Progenitor cell of endocrine pancreas (in vitro differentiated cells): ENCODE measurements at regions not wholly inside any gene's neighbourhood (a gene's known extent, or its start where the extent isn't known, plus 50 kb on each side); places are given as distances from the start of the nearest gene placed in this dataset.

Source experiments
- DNase-seq: peaks from one replicate; pipeline ENCODE4 v3.0.0; 2021; ENCODE audit warnings: low spot score; ENCODE audit not compliant: unreplicated experiment
- H3K27ac Mint-ChIP-seq: 2 replicates; pipeline ENCODE4 v1.8.0; 2021; ENCODE audit warnings: mild to moderate bottlenecking, moderate library complexity, mixed read lengths
- H3K27me3 Mint-ChIP-seq: 2 replicates; pipeline ENCODE4 v1.8.0; 2021; ENCODE audit warnings: mixed read lengths
- H3K36me3 Mint-ChIP-seq: 2 replicates; pipeline ENCODE4 v1.8.0; 2022; ENCODE audit warnings: mixed read lengths; ENCODE audit not compliant: insufficient read depth
- H3K4me1 Mint-ChIP-seq: 2 replicates; pipeline ENCODE4 v1.8.0; 2021; ENCODE audit warnings: low read depth, mixed read lengths
- H3K4me3 Mint-ChIP-seq: 2 replicates; pipeline ENCODE4 v1.8.0; 2021; ENCODE audit warnings: low read depth, mild to moderate bottlenecking, moderate library complexity, mixed read lengths
- H3K9me3 Mint-ChIP-seq: 2 replicates; pipeline ENCODE4 v1.8.0; 2021; ENCODE audit warnings: low read depth, mixed read lengths
- CTCF ChIP-seq: fragments of 200-600 bp; sonication (generic); IDR thresholded peaks from one replicate; pipeline ENCODE4 v1.5.0; 2021; ENCODE audit warnings: antibody characterized with exemption, mild to moderate bottlenecking; ENCODE audit not compliant: unreplicated experiment

GRCh38 chr12:39240587-39240986 is 202.3 kb downstream of the KIF21A start:
- Mint-ChIP-seq H3K9me3 (no peaks in the 10 kb centered on the region), H3K4me3 (no peak overlapping the region), H3K36me3 (no peaks in the 10 kb centered on the region), H3K27ac (peak overlapping the region; percentile 25), H3K27me3 (no peaks in the 10 kb centered on the region), H3K4me1 (peaks cover 19% of the 10 kb centered on the region)
- TF ChIP-seq CTCF = no peak
- DNase-seq = no peak

DNA sequence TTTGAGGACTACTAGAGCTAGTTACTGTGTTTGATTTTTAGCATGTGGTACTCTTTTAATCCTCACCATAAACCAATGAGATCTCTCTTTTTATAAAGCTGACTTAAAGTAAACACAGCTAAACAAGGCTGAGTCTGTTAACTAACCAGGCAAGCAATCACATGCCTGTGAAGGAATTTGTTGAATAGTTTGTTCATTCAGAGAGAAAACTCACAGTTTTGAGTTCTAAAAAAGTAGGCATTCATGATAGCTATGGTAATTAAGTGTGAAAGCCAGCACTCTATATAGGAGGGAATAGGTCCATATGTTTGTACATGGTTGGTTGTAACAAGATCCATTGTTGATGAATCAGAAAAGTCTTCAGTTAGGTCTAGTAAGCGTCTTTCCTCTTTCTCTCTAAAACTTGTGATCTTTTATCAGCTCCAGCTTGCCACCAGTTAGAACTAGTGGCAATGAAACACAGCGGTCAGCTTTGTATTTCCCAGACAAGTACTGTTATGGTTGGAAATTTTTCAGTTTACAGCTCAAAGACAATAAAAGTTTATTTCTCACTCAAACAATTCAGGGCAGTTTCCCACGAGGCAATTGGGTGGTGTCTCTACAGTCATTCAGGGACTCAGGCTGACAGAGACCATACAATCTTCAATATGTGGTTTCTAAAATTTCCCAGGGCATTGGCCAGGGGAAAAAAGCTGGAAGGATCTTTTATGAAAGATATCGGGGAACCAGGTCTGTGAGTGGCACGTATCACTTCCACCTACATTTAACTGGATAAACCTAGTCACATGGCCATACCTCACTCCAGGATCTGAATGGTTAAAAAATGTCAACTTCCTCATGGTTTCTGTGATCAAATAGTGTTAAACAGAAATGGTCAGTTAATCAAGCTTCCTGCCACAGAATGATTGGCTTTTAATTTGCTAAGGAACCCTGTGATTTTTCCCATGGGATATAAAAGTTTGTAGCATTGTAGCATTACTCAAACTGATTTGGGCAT is 203.1 kb downstream of the KIF21A start:
- H3K36me3 Mint-ChIP-seq = no peaks in the 10 kb centered on the region
- TF ChIP-seq CTCF = no peak
- DNase-seq = no peak
- peak overlapping the region; percentile 55 for H3K27ac Mint-ChIP-seq
- no peaks in the 10 kb centered on the region for H3K9me3 Mint-ChIP-seq
- H3K4me3 Mint-ChIP-seq = no peak overlapping the region
- no peaks in the 10 kb centered on the region for H3K27me3 Mint-ChIP-seq
- peaks cover 19% of the 10 kb centered on the region for H3K4me1 Mint-ChIP-seq

DNA sequence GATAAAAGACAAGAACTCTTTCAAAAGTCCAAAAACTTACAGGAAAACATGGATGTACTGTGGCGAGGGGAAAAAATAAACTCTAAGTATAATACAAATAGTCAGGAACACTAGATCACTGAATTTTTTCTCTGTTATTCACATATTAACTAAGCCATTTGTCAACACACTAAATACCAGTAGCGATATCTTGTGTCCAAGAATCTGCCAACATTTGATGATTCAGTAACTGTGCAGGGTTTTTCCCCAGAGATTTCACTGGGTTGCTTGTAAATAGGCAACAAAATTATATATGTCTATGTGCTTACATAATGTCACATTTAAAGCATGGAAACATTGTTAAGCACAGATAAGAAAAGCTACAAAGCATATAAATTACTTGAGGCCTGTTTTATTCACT is 205.9 kb downstream of the KIF21A start:
- H3K27ac Mint-ChIP-seq = no peak overlapping the region
- TF ChIP-seq CTCF = no peak
- no peaks in the 10 kb centered on the region for H3K27me3 Mint-ChIP-seq
- DNase-seq = no peak
- no peaks in the 10 kb centered on the region for H3K36me3 Mint-ChIP-seq
- H3K9me3 Mint-ChIP-seq = no peaks in the 10 kb centered on the region
- H3K4me1 Mint-ChIP-seq = peaks cover 19% of the 10 kb centered on the region
- no peak overlapping the region for H3K4me3 Mint-ChIP-seq

GRCh38 chr12:39235990-39236767 is 206.7 kb downstream of the KIF21A start:
- Mint-ChIP-seq H3K36me3 (no peaks in the 10 kb centered on the region), H3K27ac (no peak overlapping the region), H3K27me3 (no peaks in the 10 kb centered on the region), H3K4me1 (peaks cover 19% of the 10 kb centered on the region), H3K9me3 (no peaks in the 10 kb centered on the region), H3K4me3 (no peak overlapping the region)
- no peak for DNase-seq
- no peak for TF ChIP-seq CTCF

GRCh38 chr12:39230086-39230485 is 212.8 kb downstream of the KIF21A start:
- H3K4me3 Mint-ChIP-seq = no peak overlapping the region
- no peaks in the 10 kb centered on the region for H3K4me1 Mint-ChIP-seq
- H3K27ac Mint-ChIP-seq = no peak overlapping the region
- no peak for TF ChIP-seq CTCF
- no peaks in the 10 kb centered on the region for H3K27me3 Mint-ChIP-seq
- H3K36me3 Mint-ChIP-seq = no peaks in the 10 kb centered on the region
- no peaks in the 10 kb centered on the region for H3K9me3 Mint-ChIP-seq
- no peak for DNase-seq
